LNCAP (cell line): ENCODE measurements at regions not wholly inside any gene's neighbourhood (a gene's known extent, or its start where the extent isn't known, plus 50 kb on each side); places are given as distances from the start of the nearest gene placed in this dataset.

ENCODE experiments used
- CTCF ChIP-seq: fragments of 450-650 bp; IDR thresholded peaks from 2 replicates; pipeline ENCODE4 v1.5.1; 2017; ENCODE audit warnings: mild to moderate bottlenecking

GRCh38 chr4:181061787-181062186, 1181.4 kb upstream of the TENM3 start:
- TF ChIP-seq CTCF = no peak

DNA sequence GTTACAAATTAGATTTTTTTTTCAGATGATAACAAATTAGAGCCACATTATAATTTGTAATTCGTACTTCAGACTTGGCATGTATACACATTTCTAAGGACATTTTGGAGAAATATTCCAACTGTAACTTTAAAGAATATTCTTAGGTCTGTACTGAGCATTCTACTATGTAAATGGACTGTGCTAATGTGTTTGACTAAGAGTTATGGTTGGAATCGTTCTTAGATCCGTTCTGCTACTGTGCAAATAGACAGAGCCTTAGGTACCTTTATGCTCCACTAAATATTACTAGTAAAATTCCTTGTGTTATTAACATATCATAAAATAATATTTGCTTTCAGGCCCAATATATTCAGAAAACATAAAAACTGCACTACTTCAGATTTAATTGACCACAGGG, 1180.0 kb upstream of the TENM3 start:
- TF ChIP-seq CTCF = no peak

DNA sequence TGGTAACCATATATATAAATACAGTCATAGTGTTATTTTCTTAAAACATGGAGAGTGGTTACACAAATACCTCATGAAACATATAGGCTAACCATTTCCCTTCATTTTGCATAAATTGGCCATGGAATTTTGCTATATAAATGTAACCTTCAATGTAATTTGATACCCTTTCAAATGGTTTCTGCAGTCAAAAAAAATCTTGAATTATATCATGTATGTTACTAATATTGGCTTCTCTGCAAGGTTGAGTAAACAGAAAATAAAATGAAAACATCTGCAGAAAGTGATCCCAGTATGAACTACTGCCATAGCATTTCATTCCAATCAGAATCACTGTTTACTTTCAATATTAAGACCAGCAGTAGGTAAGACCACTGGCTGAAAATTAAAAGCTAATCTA, 1165.9 kb upstream of the TENM3 start:
- no peak for TF ChIP-seq CTCF

DNA sequence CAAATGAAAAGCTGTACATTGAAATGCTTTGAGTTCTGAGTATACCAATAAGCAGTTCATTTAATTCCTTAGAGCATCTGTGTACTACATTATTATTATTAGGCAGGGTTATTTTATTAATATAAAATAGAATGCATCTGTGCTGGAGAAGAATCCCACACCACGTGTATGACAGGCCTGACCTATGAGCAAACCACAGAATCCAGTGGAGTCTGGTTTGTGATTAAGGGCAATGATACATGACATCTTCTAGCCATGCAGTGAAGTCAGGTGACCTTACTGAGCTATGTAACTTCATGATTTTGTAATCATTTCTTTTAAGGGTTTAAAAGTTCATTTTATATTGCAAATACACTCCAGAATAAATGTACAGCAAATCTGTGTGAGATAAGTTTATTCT, 1165.0 kb upstream of the TENM3 start:
- TF ChIP-seq CTCF = no peak

DNA sequence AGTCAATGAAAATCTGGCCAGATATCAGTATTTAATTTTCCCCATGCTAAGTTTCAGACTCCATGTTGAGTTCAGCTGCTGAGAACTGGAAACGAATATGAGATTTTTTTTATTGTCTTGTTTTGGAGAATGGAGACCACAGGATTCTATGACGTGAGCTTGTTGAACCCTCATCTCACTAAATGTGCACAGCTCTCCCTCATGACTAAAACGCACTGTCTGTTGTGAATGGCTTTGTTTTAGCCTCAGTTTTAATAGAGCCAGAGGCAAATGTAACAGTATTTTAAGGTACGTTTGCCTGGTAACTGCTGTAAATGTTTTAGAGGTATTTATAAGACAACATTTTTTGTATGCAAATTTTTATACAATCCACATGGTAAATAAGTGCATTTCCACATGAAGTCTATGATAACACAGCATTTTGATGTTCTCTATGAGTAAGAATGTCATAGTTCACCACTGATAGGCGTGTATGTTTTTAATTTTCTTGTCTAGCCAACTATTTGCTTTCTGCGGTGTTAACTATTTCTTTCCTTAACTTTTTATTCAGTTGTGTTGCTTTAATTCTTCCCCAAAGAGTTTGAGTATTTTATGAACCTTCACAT, 1159.3 kb upstream of the TENM3 start:
- no peak for TF ChIP-seq CTCF

GRCh38 chr4:181085557-181085956, 1157.6 kb upstream of the TENM3 start:
- no peak for TF ChIP-seq CTCF

- no peak for TF ChIP-seq CTCF
Observed at GRCh38 chr4:181105487-181105886, 1137.7 kb upstream of the TENM3 start.

DNA sequence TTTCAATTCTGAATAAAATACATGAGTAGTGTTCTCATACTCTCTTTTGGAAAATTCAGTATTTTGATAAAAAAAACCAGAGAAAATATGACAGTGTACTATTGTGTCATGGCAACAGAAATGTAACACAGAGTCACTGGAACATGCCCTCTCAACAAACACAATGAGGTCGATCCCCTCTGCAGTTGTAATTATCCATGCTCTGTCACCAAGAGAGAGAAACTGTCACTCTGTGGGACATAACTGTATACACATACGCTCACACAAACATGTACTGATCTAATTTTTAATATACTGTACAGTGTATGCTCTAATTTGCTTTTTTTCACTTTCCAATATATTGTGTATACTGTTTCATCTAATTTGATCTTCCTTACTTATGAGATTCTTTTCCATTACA, 1136.8 kb upstream of the TENM3 start:
- TF ChIP-seq CTCF = no peak
